ENCODE measurements at regions not wholly inside any gene's neighbourhood (a gene's known extent, or its start where the extent isn't known, plus 50 kb on each side); places are given as distances from the start of the nearest gene placed in this dataset.

GRCh38 chr12:9378430-9378835, 170.2 kb upstream of the PZP start:
- TF ChIP-seq, protein P1, sequence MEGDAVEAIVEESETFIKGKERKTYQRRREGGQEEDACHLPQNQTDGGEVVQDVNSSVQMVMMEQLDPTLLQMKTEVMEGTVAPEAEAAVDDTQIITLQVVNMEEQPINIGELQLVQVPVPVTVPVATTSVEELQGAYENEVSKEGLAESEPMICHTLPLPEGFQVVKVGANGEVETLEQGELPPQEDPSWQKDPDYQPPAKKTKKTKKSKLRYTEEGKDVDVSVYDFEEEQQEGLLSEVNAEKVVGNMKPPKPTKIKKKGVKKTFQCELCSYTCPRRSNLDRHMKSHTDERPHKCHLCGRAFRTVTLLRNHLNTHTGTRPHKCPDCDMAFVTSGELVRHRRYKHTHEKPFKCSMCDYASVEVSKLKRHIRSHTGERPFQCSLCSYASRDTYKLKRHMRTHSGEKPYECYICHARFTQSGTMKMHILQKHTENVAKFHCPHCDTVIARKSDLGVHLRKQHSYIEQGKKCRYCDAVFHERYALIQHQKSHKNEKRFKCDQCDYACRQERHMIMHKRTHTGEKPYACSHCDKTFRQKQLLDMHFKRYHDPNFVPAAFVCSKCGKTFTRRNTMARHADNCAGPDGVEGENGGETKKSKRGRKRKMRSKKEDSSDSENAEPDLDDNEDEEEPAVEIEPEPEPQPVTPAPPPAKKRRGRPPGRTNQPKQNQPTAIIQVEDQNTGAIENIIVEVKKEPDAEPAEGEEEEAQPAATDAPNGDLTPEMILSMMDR (conservative IDR thresholded peaks at IDR 0.05; ENCODE audit: low read length): peak; percentile 67
- no peak for TF ChIP-seq EZH2phosphoT487 (IDR thresholded peaks at IDR 0.05; ENCODE audit: borderline replicate concordance, low read depth, low read length)
